Right renal pelvis (tissue), 4 donors: ENCODE measurements at regions not wholly inside any gene's neighbourhood (a gene's known extent, or its start where the extent isn't known, plus 50 kb on each side); places are given as distances from the start of the nearest gene placed in this dataset.
"Not testable (repeated sequence)": the region's sequence is repeated elsewhere in the genome, so short reads cannot be mapped to it uniquely, and the experiment has no call there.

Experiments used
- DNase-seq, 4 donors: peaks; one replicate each; pipeline ENCODE4 v3.0.0-alpha.2; 2013; ENCODE audit warnings: low read depth in 4 of 4, low spot score in 3 of 4, missing footprints in 1 of 4

DNA sequence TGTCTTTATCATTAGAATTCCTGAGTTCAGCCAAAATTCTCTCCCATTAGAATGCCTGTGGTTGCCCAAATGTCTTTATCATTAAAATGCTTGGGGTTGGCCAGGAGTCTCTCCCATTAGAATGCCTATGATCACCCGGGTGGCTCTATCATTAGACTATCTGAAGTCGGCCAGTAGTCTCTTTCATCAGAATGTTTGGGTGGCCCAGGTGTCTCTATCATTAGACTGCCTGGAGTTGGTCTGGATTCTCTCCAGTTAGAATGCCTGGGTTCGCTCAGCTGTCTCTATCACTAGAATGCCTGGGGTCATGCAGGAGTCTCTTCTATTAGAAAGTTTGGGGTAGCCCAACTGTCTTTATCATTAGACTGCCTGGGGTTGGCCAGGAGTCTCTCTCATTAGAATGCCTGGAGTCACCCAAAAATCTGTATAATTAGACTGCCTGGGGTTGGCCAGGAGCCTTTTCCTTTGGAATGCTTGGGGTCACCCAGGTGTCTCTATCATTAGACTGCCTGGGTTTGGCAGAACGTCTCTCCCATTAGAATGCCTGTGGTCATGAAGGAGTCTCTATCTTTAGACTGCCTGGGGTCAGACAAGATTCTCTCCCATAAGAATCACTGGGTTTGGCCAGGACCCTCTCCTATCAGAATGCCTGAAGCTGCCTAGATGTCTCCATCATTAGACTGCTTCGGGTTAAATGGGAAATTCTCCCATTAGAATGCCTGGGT, 1478.3 kb downstream of the UQCRFS1 start:
- no peak for DNase-seq

DNA sequence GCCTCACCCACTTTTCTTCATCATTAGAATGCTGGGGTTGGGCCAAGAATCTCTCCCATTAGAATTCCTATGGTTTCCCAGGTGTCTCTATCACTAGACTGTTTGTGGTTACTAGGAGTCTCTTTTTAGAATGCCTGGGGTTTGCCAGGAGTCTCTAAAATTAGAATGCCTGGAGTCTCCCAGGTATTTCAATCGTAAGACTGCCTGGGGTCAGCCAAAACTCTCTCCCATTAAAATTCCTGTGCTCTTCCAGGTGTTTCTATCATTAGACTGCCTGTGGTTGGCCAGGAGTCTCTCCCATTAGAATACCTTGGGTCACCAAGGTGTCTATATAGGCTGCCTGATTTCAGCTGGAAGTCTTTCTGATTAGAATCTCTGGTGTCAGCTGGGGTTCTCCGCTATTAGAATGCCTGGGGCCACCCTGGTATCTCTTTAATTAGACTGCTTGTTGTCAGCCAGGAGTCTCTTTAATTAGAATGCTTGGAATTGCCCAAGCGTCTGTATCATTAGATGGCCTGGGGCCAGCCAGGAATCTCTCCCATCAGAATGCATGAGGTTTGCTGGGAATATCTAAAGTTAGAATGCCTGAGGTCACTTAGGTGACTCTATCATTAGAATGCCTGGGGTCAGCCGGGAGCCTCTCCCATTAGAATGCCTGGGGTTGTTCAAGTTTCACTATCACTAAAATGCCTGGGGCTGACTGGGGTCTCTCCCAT, 1479.2 kb downstream of the UQCRFS1 start:
- DNase-seq: no peak

DNA sequence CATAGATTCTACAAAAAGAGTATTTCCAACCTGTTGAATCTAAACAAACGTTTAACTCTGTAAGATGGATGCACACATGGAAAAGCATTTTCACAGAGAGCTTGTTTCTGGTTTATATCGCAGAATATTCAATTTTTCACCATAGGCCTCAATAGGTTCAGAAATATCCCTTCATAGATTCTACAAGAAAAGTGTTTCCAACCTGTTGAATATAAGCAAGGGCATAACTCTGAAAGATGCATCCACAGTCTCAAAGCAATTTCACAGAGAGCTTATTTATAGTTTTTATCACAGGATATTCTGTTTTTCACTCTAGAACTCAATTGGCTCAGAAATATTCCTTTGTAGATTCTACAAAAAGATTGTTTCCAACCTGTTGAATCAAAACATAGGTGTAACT, 1483.6 kb downstream of the UQCRFS1 start:
- DNase-seq: no peak

DNA sequence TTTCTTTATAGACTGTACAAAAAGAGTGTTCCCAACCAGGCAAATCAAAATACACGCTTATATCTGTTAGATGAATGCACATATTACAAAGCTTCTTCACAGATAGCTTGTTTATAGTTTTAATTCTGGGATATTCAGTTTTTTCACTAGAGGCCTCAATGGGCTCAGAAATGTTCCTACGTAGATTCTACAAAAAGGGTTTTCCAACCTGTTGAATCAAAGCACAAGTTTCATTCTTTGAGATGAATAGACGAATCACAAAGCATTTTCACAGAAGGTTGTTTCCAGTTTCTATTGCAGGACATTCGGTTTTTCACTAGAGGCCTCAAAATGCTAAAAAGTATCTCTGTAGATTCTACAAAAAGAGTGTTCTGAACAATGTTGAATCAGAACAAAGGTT, 1490.3 kb downstream of the UQCRFS1 start:
- DNase-seq: no peak

DNA sequence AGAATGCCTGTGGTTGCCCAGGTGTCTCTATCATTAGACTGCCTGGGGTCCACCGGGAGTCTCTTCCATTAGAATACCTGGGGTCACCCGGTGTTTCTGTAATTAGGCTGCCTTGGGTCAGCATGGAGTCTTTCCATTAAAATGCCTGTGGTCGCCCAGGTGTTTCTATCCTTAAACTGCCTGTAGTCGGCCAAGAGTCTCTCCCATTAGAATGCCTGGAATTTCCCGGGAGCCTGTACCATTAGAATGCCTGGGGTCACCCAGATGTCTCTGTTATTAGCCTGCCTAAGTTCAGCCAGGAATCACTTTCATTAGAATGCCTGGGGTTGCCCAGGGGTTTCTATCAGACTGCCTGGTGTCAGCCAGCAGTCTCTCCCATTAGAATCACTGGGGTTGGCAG, 1492.8 kb downstream of the UQCRFS1 start:
- DNase-seq: no peak

DNA sequence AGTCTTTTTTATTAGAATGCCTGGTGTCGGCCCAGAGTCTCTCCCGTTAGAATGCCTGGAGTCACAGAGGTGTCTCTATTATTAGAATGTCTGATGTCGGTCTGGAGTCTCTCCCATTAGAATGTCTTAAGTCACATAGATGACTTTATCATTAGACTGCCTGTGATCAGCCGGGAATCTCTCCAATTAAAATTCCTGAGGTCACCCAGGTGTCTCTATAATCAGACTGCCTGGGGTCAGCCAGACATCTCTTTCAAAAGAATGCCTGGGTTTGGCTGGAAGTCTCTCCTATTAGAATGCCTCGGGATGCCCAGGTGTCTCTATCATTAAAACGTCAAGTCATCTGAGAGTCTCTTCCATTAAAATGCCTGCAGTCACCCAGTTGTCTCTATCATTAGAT, 1493.9 kb downstream of the UQCRFS1 start:
- DNase-seq: no peak

DNA sequence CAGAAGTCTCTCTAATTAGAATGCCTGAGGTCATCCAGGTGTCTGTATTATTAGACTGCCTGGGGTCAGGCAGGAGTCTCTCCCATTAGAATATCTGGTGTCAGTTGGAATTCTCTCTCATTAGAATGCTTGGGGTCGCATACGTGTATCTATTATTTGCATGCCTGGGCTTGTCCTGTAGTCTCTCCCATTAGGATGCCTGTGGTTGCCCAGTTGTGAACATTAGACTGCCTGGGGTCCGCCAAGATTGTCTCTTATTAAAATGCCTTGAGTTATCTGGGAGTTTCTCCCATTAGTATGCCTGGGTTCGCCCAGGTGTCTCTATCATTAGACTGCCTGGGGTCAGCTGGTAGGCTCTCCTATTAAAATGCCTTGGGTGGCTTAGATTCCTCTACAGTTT, 1494.7 kb downstream of the UQCRFS1 start:
- no peak for DNase-seq

DNA sequence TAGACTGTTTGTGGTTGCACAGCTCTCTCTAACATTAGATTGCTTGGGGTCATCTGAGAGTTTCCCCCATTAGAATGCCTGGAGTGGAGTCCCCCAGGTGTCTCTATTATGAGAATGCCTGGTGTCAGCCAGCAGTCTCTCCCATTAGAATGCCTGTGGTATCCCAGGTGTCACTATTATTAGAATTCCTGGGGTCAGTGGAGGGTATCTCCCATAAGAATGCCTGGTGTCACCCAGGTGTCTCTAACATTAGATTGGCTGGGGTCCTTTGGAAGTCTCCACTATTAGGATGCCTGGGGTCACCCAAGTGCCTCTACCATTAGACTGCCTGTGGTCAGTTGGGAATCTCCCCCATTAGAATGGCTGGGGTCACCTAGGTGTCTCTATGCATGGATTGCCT, 1495.1 kb downstream of the UQCRFS1 start:
- no peak for DNase-seq

DNA sequence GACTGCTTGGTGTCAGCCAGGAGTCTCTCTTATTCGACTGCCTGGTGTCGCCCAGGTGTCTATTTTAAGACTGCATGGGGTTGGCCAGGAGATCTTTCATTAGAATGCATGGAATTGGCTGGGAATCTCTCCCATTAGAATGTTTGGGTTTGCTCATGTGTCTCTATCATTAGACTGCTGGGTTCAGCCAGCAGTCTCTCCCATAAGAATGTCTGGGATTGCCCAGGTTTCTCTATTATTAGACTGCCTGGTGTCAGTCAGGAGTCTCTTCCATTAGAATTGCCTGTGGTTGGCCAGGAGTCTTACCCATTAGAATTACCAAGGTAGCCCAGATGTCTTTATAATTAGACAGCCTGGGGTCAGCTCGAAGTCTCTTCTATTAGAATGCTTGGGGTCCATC, 1496.0 kb downstream of the UQCRFS1 start:
- DNase-seq: no peak

DNA sequence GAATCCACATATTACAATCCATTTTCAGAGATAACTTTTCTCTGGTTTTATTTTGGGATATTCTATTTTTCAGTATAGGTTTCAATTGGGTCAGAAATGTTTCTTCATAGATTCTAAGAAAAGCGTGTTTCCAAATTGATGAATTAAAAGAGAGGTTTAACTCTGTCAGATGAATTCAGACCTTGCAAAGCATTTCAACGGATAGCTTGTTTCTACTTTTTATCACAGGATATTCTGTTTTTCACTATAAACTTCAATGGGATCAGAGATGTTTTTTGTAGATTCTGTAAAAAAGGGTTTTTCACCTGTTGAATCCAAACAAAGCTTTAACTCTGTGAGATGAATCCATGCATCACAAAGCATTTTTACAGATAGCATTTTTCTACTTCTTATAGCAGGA, 1498.1 kb downstream of the UQCRFS1 start:
- no peak for DNase-seq

DNA sequence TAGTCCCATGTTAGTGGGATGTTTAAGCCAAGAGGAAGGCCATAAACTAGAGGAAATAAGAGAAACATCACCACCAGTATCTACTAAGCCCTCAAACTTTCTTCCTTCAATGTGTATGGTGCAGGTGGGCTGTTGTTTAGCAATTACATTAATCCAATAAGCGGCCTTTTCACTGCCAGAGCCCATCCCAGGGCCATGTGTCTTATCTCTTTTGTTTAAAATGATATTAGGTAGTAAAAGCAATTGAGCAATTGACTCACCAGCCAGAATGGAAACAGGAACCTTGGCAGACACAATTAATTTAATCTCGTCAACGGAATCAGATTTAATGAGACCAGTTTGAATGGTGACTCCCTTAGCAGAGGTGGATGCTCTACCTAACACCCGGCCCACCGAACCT, 1503.5 kb downstream of the UQCRFS1 start:
- no peak for DNase-seq

DNA sequence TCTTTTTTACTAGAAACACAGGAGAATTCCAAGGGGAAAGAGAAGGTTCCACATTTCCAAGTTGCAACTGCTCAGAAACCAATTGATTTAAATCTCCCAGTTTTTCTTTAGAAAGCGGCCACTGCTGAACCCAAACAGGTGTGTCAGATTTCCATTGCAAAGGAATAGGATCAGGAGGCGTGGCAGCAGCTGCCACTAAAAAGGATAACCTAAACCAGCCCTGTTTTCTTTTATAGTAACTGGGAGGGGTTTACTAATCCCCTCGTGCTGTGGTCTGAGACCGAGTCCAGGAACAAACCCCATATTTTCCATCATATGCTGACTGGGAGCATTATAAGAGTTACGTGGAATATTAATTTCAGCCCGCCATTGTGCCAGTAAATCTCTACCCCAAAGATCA, 1504.0 kb downstream of the UQCRFS1 start:
- not testable (repeated sequence) for DNase-seq

DNA sequence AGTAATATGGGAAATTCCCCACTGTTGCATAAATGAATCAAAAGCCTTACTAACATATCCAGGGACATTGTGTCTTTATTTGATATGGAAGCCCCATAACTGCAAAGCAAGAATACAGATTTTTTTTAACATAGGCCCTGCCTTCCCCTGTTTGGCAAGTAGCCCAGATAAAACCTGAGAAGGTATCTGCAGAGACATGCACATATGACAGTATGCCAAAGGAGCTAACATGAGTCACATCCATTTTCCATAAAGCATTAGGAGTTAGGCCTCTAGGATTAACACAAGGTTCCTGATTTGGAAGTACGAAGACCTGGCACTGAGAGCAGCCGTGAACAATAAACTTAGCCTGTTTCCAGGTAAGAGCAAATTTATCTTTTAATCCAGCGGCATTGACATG, 1505.9 kb downstream of the UQCRFS1 start:
- DNase-seq: not testable (repeated sequence)

DNA sequence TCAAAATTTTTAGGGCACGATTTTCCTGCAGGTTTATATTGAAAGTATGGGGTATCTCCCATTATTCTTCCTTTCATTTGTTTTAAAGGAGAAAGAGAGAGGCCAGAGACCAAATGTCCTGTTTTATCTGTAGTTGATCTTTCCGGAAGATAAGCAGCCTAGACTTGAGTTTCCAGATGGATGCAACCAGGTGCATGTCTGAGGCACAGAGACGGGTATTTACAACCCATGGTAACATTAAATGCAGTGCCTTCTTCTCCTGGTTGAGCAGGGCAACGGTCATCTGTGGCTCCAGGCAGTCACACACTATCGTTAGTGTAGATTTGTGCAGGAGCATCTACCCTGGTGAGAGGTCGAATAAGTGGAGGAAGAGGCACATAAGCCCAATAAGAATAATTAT, 1507.1 kb downstream of the UQCRFS1 start:
- DNase-seq: no peak

DNA sequence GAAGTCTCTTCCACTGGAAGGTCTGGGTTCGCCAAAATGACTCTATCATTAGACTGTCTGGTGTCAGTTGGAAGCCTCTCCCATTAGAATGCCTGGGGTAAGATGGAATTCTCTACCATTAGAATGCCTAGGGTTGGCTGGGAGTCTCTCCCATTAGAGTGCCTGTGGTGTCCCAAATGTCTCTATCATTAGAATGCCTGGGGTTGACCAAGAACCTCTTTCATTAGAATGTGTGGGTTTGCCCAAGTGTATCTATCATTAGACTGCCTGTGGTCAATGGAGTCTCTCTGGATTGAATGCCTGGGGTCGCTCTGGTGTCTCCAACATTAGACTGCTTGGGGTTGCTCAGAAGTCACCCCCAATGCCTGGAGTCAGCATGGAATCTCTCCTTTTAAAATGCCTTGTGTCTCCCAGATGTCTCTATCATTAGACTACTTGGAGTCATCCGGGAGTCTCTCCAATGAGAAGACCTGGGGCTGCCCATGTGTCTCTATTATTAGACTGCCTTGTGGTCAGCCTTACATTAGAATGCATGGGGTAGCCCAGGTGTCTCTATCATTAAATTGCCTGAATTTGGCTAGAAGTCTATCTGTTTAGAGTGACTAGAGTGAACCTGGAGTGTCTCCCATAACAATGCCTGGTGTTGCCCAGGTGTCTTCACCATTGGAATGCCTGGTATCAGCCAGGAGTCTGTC, 1518.4 kb downstream of the UQCRFS1 start:
- no peak for DNase-seq

DNA sequence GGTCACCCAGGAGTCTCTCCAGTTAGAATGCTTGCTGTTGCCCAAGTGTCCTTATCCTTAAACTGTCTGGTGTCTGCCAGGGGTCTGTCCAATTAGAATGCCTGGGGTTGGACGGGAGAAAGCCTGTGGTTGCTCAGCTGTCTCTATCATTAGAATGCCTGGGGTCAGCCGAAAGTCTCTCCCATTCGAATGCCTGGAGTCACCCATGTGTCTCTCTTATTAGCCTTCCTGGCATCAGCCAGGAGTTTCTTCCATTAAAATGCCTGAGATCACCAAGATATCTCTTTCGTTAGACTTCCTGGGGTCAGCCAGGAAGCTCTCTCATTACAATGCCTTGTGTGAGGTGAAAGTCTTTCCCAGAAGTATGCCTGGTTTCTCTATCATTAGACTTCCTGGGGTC, 1521.0 kb downstream of the UQCRFS1 start:
- no peak for DNase-seq

DNA sequence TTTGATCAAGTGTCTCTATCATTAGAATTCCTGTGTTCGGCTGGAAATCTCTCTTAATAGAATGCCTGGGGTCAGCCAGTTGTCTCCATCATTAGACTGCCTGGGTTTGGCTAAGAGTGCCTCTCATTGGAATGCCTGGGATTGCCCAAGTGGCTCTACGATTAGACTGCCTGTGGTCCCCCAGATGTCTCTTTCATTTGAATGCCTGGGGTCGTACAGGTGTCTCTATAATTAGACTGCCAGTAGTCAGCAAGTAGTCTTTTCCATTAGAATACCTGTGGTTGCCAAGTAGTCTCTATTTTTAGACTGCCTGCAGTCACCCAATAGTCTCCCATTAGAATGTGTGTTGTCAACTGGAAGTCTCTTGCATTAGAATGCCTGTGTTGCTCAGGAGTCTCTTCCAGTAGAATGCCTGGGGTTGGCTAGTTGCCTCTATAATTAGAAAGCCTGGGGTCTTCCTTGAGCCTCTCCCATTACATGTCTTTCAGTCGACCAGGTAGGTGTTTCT, 1523.2 kb downstream of the UQCRFS1 start:
- no peak for DNase-seq

DNA sequence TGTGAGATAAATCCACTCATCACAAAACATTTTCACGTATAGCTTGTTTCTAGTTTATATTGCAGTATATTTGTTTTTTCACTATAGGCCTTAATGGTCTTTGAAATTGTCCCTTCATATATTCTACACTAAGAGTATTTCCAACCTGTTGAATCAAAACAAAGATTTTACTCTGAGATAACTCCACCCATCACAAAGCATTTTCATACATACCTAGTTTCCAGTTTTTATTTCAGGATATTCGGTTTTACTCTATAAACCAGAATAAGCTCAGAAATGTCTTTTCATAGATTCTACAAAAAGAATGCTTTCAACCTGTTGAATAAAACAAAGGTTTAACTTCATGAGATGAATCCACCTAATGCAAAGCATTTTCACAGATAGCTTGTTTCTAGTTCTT, 1528.7 kb downstream of the UQCRFS1 start:
- DNase-seq: no peak

DNA sequence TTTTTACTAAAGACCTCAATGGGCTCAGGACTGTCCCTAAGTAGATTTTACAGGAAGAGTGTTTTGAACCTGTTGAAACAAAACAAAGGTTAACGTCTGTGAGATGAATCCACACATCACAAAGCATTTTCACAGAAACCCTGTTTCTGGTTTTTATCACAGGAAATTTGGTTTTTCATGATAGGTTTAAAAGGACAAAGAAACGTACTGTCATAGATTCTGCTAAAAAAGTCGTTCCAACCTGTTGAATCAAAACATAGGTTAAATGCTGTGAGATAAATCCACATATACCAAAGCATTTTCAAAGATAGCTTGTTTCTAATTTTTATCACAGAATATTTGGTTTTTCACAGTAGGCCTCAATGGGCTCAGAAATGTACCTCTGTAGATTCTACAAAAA, 1531.0 kb downstream of the UQCRFS1 start:
- no peak for DNase-seq

DNA sequence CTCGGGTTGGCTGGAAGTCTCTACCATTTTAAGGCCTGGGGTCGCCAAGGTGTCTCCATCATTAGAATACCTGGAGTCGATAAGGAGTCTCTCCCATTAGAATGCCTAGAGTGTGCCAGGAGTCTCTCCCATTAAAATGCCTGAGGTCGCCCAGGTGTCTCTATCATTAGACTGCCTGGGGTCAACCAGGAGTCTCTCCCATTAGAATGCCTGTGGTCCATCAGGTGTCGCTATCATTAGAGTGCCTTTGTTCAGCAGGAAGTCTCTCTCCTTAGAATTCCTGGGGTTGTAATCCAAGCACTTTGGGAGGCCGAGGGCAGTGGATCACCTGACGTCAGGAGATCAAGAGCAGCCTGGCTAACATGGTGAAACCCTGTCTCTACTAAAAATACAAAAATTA, 1533.0 kb downstream of the UQCRFS1 start:
- DNase-seq: no peak

DNA sequence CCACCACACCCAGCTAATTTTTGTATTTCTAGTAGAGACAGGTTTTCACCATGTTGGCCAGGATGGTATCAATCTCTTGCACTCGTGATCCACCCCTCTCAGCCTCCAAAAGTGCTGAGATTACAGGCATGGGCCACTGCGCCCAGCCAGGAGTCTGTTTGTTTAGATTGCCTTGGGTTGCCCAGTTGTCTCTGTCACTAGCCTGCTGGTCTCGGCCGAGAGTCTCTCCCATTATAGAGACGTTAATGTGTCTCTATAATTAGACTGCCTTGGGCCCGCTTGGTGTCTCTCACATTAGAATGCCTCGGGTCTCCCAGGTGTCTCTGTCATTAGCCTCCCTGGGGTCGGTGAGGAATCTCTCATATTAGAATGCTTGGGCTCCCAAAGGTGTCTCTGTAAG, 1533.6 kb downstream of the UQCRFS1 start:
- no peak for DNase-seq

DNA sequence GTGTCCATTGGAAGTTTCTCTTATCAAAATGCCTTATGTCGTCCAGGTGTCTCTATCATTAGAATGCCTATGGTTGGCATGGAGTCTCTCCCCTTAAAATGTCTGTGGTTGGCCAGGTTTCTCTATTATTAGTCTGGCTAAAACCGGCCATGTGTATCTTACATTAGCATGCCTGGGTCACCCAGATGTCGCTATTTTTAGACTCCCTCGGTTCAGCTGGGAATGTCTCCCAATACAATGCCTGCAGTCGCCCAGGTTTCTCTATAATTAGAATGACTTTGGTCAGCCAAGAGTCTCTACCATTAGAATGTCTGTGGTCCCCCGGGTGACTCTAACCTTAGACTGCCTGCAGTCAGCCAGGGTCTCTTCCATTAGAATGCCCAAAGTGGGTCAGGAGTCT, 1536.1 kb downstream of the UQCRFS1 start:
- no peak for DNase-seq
